Psoas muscle (tissue), 7 donors: ENCODE measurements at regions not wholly inside any gene's neighbourhood (a gene's known extent, or its start where the extent isn't known, plus 50 kb on each side); places are given as distances from the start of the nearest gene placed in this dataset.

Experiments
- ATAC-seq, 4 donors: fragments of 200-7000 bp; cut with Tn5 transposase; one replicate each; pipeline ENCODE4 v1.9.1; 2020; ENCODE audit warnings: moderate library complexity in 3 of 4, mild to moderate bottlenecking in 2 of 4
- DNase-seq, 2 donors: peaks; one replicate each; pipeline ENCODE4 v3.0.0-alpha.2; 2020
- H3K27ac ChIP-seq: fragments of 200-600 bp; one replicate; pipeline ENCODE4 v1.8.0; 2022
- H3K27me3 ChIP-seq, 3 donors: fragments of 200-600 bp in 1 of 3; one replicate each; pipeline versions ENCODE4 v1.6.1 to v1.8.0; 2013 to 2022; ENCODE audit warnings: low read length in 2 of 3, mild to moderate bottlenecking in 2 of 3, moderate library complexity in 1 of 3; ENCODE audit not compliant: insufficient read depth in 3 of 3
- H3K36me3 ChIP-seq, 2 donors: fragments of 200-600 bp in 1 of 2; one replicate each; pipeline versions ENCODE4 v1.6.1 to v1.8.0; 2013 to 2022; ENCODE audit warnings: low read depth in 1 of 2, mild to moderate bottlenecking in 1 of 2, moderate library complexity in 1 of 2; ENCODE audit not compliant: insufficient read depth in 1 of 2
- H3K4me1 ChIP-seq: fragments of 200-600 bp; one replicate; pipeline ENCODE4 v1.8.0; 2022
- H3K4me3 ChIP-seq: fragments of 200-600 bp; one replicate; pipeline ENCODE4 v1.8.0; 2022; ENCODE audit warnings: mild to moderate bottlenecking
- H3K9me3 ChIP-seq: fragments of 200-600 bp; one replicate; pipeline ENCODE4 v1.8.0; 2022
- CTCF ChIP-seq: fragments of 200-600 bp; IDR thresholded peaks from one replicate; pipeline ENCODE4 v1.8.0; 2022; ENCODE audit warnings: antibody characterized with exemption
- WGBS, 3 donors: extraction: QIAGEN DNeasy Blood & Tissue Kit; methylation state at CpG; one replicate each; pipeline versions ENCODE4 v1.1.6 to v1.1.7; 2013; 5-methylcytosine and 5-hydroxymethylcytosine counted together
- intact Hi-C, 2 donors: fragments of 100-400 bp; cut with DNase I; formaldehyde crosslinking; loops; one replicate each; pipeline versions ENCODE4 v1.11.0 to v1.14.2; 2022
- donor health status: healthy with polysubstance abuse.
- donor health status: DM: no; HTN: no; CAD: no; lungs with moderate emphysema.
- donor health status: Bipolar disorder and iron deficiency.
- donor health status: healthy.
- donor health status: DM: yes; HTN: yes; CAD: no.
- donor health status: DM: no; HTN: no; CAD: no.
- donor health status: DM: yes; HTN: yes; CAD: no.

GRCh38 chr20:52290569-52290968, 99.0 kb upstream of the ZFP64 start:
- Histone ChIP-seq H3K4me3 (no peak overlapping the region), H3K27ac (no peak overlapping the region), H3K4me1 (no peaks in the 10 kb centered on the region), H3K9me3 (no peaks in the 10 kb centered on the region), H3K27me3 (no peaks in the 10 kb centered on the region), H3K36me3 (no peaks in the 10 kb centered on the region)
- 54 to 62% (median 59%) methylated on average over 4 of the region's 4 CpGs for WGBS, 3 donors
- ATAC-seq (no peak), DNase-seq (no peak)
- TF ChIP-seq CTCF: no peak
- intact Hi-C loops: no loop called here

GRCh38 chr20:52289956-52290565, 98.5 kb upstream of the ZFP64 start:
- Histone ChIP-seq H3K4me3 (no peak overlapping the region), H3K4me1 (no peaks in the 10 kb centered on the region), H3K27ac (no peak overlapping the region), H3K27me3 (peaks cover 0 to 3% (median 0%) of the 10 kb centered on the region in 3 donors), H3K36me3 (no peaks in the 10 kb centered on the region), H3K9me3 (no peaks in the 10 kb centered on the region)
- intact Hi-C loops: no loop called here
- DNase-seq (no peak), ATAC-seq (no peak)
- 53 to 61% (median 54%) methylated on average over 3 of the region's 3 CpGs for WGBS, 3 donors
- TF ChIP-seq CTCF: no peak

GRCh38 chr20:52280407-52280806, 88.8 kb upstream of the ZFP64 start:
- no peaks in the 10 kb centered on the region for H3K4me1 ChIP-seq
- no peak for TF ChIP-seq CTCF
- intact Hi-C loops: no loop called here
- H3K4me3 ChIP-seq: no peak overlapping the region
- H3K27ac ChIP-seq: no peak overlapping the region
- H3K9me3 ChIP-seq: no peaks in the 10 kb centered on the region
- peaks cover 2 to 15% (median 3%) of the 10 kb centered on the region in 3 donors for H3K27me3 ChIP-seq
- no peak for ATAC-seq
- no peak for DNase-seq
- H3K36me3 ChIP-seq: no peaks in the 10 kb centered on the region
- WGBS, 3 donors: 91 to 98% (median 93%) methylated on average over 2 of the region's 2 CpGs

GRCh38 chr20:52279706-52280105, 88.1 kb upstream of the ZFP64 start:
- intact Hi-C loops: no loop called here
- TF ChIP-seq CTCF: no peak
- H3K9me3 ChIP-seq: no peaks in the 10 kb centered on the region
- H3K27ac ChIP-seq: no peak overlapping the region
- DNase-seq (no peak), ATAC-seq (no peak)
- peaks cover 2 to 8% (median 3%) of the 10 kb centered on the region in 3 donors for H3K27me3 ChIP-seq
- WGBS, 3 donors: 33 to 50% (median 41%) methylated on average over 2 of the region's 2 CpGs
- H3K4me3 ChIP-seq: no peak overlapping the region
- no peaks in the 10 kb centered on the region for H3K4me1 ChIP-seq
- H3K36me3 ChIP-seq: no peaks in the 10 kb centered on the region

GRCh38 chr20:52275181-52275691, 83.7 kb upstream of the ZFP64 start:
- H3K4me3 ChIP-seq: no peak overlapping the region
- DNase-seq: no peak
- 46 to 48% (median 47%) methylated on average over 3 of the region's 3 CpGs for WGBS, 3 donors
- H3K27me3 ChIP-seq: no peaks in the 10 kb centered on the region
- intact Hi-C loops: no loop called here
- no peaks in the 10 kb centered on the region for H3K9me3 ChIP-seq
- no peak for ATAC-seq
- H3K27ac ChIP-seq: no peak overlapping the region
- no peak for TF ChIP-seq CTCF
- no peaks in the 10 kb centered on the region for H3K36me3 ChIP-seq
- no peaks in the 10 kb centered on the region for H3K4me1 ChIP-seq
